ENCODE measurements at regions not wholly inside any gene's neighbourhood (a gene's known extent, or its start where the extent isn't known, plus 50 kb on each side); places are given as distances from the start of the nearest gene placed in this dataset.
A peak's percentile ranks its signal among the peaks of the same experiment; 100 is the strongest.
"Not testable (repeated sequence)": the region's sequence is repeated elsewhere in the genome, so short reads cannot be mapped to it uniquely, and the experiment has no call there.

DNA sequence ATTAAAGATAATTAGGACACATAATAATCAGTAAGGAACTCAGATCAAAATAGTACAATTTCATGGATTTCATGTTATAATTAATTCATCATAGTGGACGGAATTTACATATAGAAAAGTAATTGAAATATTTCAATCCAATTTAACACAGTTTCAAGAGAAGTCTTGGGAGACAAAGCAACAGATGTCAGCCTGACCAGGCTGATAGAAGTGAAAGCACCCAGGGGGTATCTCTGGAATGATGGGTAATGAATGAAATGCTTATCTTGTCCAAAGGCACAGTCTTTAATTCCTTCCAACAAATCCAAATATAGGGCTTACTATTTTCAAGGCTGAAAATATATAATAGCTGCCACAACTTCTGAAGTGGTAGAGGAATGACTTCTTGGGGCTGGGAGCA lies 629.3 kb upstream of the RGMB start:
- Histone ChIP-seq H3K4me1 (replicated peaks in 1 of 2) (no peaks in the 10 kb centered on the region), H3K27ac (no peak overlapping the region), H3K4me3 (no peak overlapping the region)
- no peak for ATAC-seq (replicated peaks in 6 of 8)
- WGBS, 10 experiments = 30 to 100% (median 92%) methylated on average over 1 of the region's 1 CpG; no CpG with 5 or more reads in 2 of the 10 experiments
- in situ Hi-C loops (cut with MboI; ENCODE audit: low pct_unique_long_range_greater_than_20kb in 2 of 9, low sequenced_read_pairs in 9 of 9, unreplicated experiment in 9 of 9) = no loop called here

DNA sequence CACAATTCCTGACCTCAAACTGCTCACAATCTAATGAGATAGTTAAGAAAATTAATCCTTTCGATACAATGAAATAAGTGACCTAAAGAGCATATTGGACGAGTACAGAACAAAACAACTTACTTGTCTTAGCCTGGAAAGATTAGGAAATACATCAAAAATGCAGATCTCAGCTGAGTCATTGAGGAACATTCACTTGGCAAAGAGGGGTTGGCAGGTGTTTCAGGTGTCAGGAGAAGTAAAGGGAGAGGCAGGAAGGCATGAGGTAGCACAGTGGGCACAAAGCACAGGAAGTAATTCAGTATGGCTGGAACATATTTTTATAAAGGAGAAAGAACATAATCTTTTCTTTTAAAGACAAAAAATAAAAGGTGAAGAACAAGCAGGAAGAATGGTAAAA lies 628.8 kb upstream of the RGMB start:
- 45 to 100% (median 94%) methylated on average over 1 to 2 of the region's 2 CpGs; no CpG with 5 or more reads in 1 of the 10 experiments for WGBS, 10 experiments
- no peak overlapping the region for H3K4me3 ChIP-seq
- ATAC-seq (replicated peaks in 6 of 8) = no peak
- no peaks in the 10 kb centered on the region for H3K4me1 ChIP-seq (replicated peaks in 1 of 2)
- in situ Hi-C loops (cut with MboI; ENCODE audit: low pct_unique_long_range_greater_than_20kb in 2 of 9, low sequenced_read_pairs in 9 of 9, unreplicated experiment in 9 of 9) = no loop called here
- no peak overlapping the region for H3K27ac ChIP-seq

DNA sequence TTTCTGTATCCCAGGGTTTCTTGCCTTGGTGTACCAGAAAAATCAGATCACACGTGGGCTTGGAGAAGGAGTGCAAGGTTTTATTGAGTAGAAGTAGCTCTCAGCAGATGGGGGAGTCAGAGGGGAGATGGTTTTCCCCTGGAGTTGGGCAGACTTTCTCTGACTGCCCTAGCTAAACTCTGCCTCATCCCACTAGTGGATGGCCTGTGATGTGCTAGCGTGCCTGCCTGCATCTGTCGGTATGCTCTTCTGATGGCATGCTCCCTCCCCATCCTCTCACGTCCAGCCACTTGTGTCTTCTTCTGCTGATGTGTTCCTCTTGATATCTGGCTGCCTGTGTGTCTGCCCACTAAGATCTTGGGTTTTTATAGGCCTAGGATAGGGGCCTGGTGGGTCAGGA lies 616.1 kb upstream of the RGMB start:
- WGBS, 10 experiments = 50 to 100% (median 82%) methylated on average over 1 to 4 of the region's 4 CpGs; no CpG with 5 or more reads in 4 of the 10 experiments
- Histone ChIP-seq H3K4me1 (replicated peaks in 1 of 2) (peaks cover 0 to 3% of the 10 kb centered on the region in 2 donors), H3K27ac (no peak overlapping the region), H3K4me3 (no peak overlapping the region)
- in situ Hi-C loops (cut with MboI; ENCODE audit: low pct_unique_long_range_greater_than_20kb in 2 of 9, low sequenced_read_pairs in 9 of 9, unreplicated experiment in 9 of 9) = no loop called here
- no peak for ATAC-seq (replicated peaks in 6 of 8)

DNA sequence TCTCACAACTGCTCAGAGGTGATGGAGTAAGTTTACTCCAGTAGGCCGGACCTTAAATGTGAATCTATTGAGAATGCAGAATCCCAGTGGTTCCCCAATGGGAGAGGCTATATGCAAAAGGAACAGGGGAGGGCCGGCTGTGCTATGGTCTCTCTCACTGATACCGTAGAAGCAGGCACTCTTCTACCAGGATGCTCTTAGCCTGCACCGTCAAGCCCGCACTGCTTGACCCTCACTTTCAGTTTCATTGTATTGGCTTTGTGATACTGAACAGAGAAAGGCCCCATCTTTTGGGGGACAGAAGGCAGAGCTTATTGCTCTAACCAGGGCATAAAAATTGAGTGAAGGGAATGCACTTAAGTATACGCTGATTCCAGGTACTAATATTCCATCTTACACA lies 615.0 kb upstream of the RGMB start:
- in situ Hi-C loops (cut with MboI; ENCODE audit: low pct_unique_long_range_greater_than_20kb in 2 of 9, low sequenced_read_pairs in 9 of 9, unreplicated experiment in 9 of 9) = no loop called here
- no peak overlapping the region for H3K4me3 ChIP-seq
- no peak overlapping the region for H3K27ac ChIP-seq
- WGBS, 10 experiments = 83 to 100% (median 100%) methylated on average over 1 to 6 of the region's 6 CpGs; no CpG with 5 or more reads in 2 of the 10 experiments
- no peak for ATAC-seq (replicated peaks in 6 of 8)
- H3K4me1 ChIP-seq (replicated peaks in 1 of 2) = peaks cover 0 to 6% of the 10 kb centered on the region in 2 donors

DNA sequence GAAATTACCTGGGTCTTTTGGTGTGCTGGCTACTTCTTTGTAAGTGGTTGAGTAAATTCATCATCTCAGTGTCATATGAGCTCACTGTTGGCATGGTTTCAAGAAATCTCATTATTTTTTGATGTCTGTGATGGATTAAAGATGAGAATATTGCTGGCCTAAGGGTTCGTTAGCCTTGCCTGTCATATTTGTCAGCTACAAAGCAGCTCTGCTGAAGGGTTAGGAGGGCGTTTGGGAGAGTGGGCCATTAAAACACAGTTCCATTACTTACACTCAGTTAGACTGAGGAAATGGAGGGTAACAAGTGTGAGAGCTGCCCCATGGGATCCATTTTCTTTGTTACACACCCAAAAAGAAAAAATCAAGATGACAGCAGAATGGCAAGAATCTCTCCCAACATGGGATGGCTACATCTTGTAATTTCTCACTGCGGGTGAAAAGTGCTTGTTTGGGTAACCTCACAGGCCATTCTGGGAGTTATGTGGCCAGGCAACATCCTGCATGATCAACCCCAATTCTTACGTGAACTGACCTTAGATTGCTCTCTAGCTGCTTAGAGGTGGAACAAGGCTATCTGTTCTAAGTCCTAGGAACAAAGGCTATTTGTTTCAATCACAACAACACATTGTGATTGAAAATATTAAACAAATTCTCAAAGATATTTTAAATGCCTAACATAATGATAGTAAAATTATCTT lies 609.5 kb upstream of the RGMB start:
- in situ Hi-C loops (cut with MboI; ENCODE audit: low pct_unique_long_range_greater_than_20kb in 2 of 9, low sequenced_read_pairs in 9 of 9, unreplicated experiment in 9 of 9) = no loop called here
- Histone ChIP-seq H3K4me1 (replicated peaks in 1 of 2) (peaks cover 0 to 18% of the 10 kb centered on the region in 2 donors), H3K4me3 (no peak overlapping the region), H3K27ac (peak overlapping the region in 1 of 2 donors; percentile 35)
- peak in 5 of 8 experiments; percentile 96 to 99 (median 97) for ATAC-seq (replicated peaks in 6 of 8)
- WGBS, 10 experiments = 20 to 88% (median 52%) methylated on average over 1 to 4 of the region's 4 CpGs; no CpG with 5 or more reads in 1 of the 10 experiments

DNA sequence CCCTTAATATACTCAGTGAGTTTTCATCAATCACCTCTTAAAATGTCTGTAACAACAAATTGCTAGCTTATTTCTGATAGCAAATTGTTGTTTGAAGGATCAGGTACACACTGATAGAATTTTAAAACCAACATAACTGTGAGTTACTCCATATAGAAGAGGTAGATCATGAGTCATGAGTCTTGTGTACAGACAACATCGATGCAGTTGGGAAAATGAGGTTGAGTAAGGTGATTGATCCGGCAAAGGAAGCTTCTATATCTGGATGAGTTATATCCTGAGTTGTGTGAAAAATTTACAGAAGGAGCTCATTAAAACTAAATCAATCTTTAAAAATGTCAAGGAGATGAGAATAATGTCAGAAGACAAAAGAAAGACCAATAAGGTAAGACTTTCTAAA lies 604.6 kb upstream of the RGMB start:
- peak in 3 of 8 experiments; percentile 42 to 79 (median 74) for ATAC-seq (replicated peaks in 6 of 8)

DNA sequence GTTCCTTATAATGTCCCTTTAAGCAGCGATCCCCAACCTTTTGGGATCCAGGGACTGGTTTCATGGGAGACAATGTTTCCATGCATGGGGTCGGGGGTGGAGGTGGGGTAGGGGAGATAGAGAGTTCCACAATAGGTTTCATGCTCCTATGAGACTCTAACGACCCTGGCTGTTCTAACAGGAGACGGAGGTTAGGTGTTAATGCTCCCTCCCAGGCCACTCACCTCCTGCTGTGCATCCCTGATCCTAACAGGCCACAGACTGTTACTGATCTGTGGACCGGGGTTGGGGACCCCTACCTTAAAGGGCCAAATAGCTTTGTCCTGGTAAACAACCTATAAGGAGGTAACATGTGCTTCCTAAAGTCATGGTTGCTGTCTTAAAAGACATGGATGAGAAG lies 602.5 kb upstream of the RGMB start:
- Histone ChIP-seq H3K27ac (no peak overlapping the region), H3K4me1 (replicated peaks in 1 of 2) (peaks cover 0 to 5% of the 10 kb centered on the region in 2 donors), H3K4me3 (no peak overlapping the region)
- no peak for ATAC-seq (replicated peaks in 6 of 8)
- in situ Hi-C loops (cut with MboI; ENCODE audit: low pct_unique_long_range_greater_than_20kb in 2 of 9, low sequenced_read_pairs in 9 of 9, unreplicated experiment in 9 of 9) = no loop called here
- 50 to 100% (median 88%) methylated on average over 1 to 4 of the region's 5 CpGs; no CpG with 5 or more reads in 2 of the 10 experiments for WGBS, 10 experiments

More for the DNA sequence above, 604.6 kb upstream of the RGMB start:
- WGBS, 10 experiments = 33 to 100% (median 73%) methylated on average over 1 to 2 of the region's 2 CpGs; no CpG with 5 or more reads in 2 of the 10 experiments
- H3K27ac ChIP-seq = no peak overlapping the region
- H3K4me3 ChIP-seq = no peak overlapping the region
- in situ Hi-C loops (cut with MboI; ENCODE audit: low pct_unique_long_range_greater_than_20kb in 2 of 9, low sequenced_read_pairs in 9 of 9, unreplicated experiment in 9 of 9) = no loop called here
- H3K4me1 ChIP-seq (replicated peaks in 1 of 2) = peaks cover 0 to 10% of the 10 kb centered on the region in 2 donors

DNA sequence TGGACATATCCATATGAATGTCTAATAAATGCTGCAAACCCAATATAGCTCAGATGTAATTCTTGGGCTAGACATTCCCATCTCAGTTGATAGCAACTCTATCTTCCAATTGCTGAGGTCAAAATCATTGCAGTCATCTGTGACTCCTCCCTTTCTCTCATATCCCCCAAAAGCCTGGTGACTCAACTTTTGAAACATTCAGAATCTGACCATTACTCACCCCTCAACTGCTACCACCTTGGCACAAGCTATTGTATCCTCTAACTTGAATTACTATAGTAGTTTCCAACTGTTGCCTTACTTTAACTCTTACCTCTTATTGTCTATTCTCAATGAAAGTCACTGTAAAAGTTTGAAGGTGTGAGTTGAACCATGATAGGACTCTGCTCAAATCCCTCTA lies 600.1 kb upstream of the RGMB start:
- Histone ChIP-seq H3K27ac (no peak overlapping the region), H3K4me1 (replicated peaks in 1 of 2) (peaks cover 0 to 5% of the 10 kb centered on the region in 2 donors), H3K4me3 (no peak overlapping the region)
- peak in 1 of 8 experiments; percentile 36 for ATAC-seq (replicated peaks in 6 of 8)
- in situ Hi-C loops (cut with MboI; ENCODE audit: low pct_unique_long_range_greater_than_20kb in 2 of 9, low sequenced_read_pairs in 9 of 9, unreplicated experiment in 9 of 9) = no loop called here

DNA sequence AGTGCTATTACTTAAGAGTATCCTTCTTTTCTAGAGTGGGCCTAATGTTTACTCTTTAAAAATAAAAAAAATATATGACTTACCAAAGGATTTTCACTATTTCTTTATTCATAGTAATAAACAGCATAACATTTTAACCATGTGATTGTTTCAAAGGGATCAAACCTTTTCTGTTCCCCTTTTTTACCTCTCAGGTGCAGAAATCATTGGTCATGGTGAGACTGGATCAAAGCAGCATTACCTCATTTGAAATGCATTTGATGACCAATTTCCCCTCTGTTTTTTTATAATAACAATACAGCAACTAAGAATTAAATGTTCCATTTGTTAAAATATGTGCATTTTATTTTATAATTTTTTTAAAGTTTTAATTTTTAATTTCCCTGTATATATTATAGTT lies 598.0 kb upstream of the RGMB start:
- Histone ChIP-seq H3K27ac (no peak overlapping the region), H3K4me1 (replicated peaks in 1 of 2) (no peaks in the 10 kb centered on the region), H3K4me3 (no peak overlapping the region)
- ATAC-seq (replicated peaks in 6 of 8) = no peak
- in situ Hi-C loops (cut with MboI; ENCODE audit: low pct_unique_long_range_greater_than_20kb in 2 of 9, low sequenced_read_pairs in 9 of 9, unreplicated experiment in 9 of 9) = no loop called here

DNA sequence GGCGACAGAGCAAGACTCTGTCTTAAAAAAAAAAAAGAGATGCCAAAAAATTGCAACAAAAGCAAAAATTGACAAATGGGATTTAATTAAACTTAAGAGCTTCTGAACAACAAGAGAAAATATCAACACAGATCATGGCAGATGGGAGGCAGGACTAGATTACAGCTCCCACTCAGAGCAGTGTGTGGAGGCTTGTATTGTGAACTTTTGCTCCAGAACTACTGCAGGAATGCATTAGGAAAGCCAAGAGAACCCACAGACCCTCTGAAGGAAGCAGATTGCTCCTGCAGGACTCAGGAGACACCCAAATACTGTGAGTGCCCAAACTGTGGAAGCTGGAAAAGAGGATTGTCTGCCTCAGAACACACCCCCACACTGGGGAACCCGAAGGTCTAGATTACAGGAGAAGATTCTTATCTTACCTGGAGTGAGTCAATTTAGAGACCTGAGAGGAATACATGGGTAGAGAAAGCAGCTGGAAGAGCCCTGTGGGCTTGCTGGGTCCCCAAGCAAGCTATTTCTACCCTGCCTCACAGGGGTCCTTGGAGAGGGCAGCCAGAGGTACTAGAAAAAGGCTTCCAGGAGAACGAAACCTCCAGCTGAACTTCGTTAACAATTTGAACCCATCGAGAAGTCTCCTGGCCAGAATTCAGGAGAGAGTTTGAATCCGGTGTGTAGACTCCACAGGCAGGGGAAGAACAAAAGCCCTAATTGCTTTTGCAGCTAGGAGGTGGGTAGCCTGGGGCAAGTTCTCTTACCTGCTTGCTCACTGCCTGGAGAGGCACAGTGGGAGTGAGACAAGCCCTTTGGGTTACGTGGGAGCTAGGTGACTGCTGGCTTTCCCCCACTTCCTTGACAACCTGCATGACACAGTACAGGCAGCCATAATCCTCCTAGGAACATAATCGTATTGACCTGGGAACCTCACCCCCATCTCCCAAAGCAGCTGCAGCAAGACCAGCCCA lies 593.4 kb upstream of the RGMB start:
- WGBS, 10 experiments = 46 to 100% (median 88%) methylated on average over 1 to 6 of the region's 8 CpGs; no CpG with 5 or more reads in 1 of the 10 experiments
- ATAC-seq (replicated peaks in 6 of 8) = no peak
- H3K4me3 ChIP-seq = no peak overlapping the region
- no peaks in the 10 kb centered on the region for H3K4me1 ChIP-seq (replicated peaks in 1 of 2)
- in situ Hi-C loops (cut with MboI; ENCODE audit: low pct_unique_long_range_greater_than_20kb in 2 of 9, low sequenced_read_pairs in 9 of 9, unreplicated experiment in 9 of 9) = no loop called here
- no peak overlapping the region for H3K27ac ChIP-seq

DNA sequence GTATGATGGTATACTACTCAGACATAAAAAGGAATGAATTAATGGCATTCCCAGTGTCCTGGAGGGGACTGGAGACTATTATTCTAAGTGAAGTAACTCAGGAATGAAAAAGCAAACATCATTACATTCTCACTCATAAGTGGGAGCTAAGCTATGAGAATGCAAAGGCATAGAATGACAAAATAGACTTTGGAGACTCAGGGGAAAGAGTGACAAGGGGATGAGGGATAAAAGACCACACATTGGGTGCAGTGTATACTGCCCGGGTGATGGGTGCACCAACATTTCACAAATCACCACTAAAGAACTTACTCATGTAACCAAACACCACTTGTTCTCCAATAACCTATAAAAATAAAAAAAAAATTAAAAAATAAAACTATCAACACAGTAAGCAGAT lies 587.3 kb upstream of the RGMB start:
- Histone ChIP-seq H3K27ac (no peak overlapping the region), H3K4me3 (no peak overlapping the region), H3K4me1 (replicated peaks in 1 of 2) (no peaks in the 10 kb centered on the region)
- no peak for ATAC-seq (replicated peaks in 6 of 8)
- in situ Hi-C loops (cut with MboI; ENCODE audit: low pct_unique_long_range_greater_than_20kb in 2 of 9, low sequenced_read_pairs in 9 of 9, unreplicated experiment in 9 of 9) = no loop called here
- 89 to 100% (median 100%) methylated on average over 1 of the region's 1 CpG; no CpG with 5 or more reads in 4 of the 10 experiments for WGBS, 10 experiments

DNA sequence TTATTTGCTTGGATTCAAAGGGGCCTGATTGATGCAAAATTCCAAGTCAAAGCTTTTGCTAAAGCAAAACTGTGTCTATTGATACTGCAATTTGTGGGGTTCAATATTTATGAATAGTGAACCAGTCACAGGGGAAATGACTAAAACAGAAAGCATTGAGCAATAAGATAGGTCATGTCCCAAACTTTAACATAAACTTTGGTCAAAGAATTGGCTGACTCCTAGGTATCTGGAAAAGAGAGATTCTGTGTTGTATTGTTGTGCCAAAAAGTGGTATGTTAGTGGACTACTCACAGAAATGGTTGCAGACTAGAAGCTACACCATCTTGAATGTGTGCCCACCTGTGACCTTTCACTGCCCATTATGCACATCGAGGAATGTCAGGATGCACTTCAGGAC lies 585.5 kb upstream of the RGMB start:
- H3K27ac ChIP-seq = no peak overlapping the region
- H3K4me1 ChIP-seq (replicated peaks in 1 of 2) = no peaks in the 10 kb centered on the region
- WGBS, 10 experiments = 38 to 83% (median 75%) methylated on average over 1 of the region's 1 CpG; no CpG with 5 or more reads in 5 of the 10 experiments
- in situ Hi-C loops (cut with MboI; ENCODE audit: low pct_unique_long_range_greater_than_20kb in 2 of 9, low sequenced_read_pairs in 9 of 9, unreplicated experiment in 9 of 9) = no loop called here
- no peak for ATAC-seq (replicated peaks in 6 of 8)
- H3K4me3 ChIP-seq = no peak overlapping the region

DNA sequence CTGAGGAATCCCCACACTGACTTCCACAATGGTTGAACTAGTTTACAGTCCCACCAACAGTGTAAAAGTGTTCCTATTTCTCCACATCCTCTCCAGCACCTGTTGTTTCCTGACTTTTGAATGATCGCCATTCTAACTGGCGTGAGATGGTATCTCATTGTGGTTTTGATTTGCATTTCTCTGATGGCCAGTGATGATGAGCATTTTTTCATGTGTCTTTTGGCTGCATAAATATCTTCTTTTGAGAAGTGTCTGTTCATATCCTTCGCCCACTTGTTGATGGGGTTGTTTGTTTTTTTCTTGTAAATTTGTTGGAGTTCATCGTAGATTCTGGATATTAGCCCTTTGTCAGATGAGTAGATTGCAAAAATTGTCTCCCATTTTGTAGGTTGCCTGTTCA lies 583.1 kb upstream of the RGMB start:
- H3K4me1 ChIP-seq (replicated peaks in 1 of 2); H3K27ac ChIP-seq; H3K4me3 ChIP-seq; ATAC-seq (replicated peaks in 6 of 8); in situ Hi-C loops (cut with MboI; ENCODE audit: low pct_unique_long_range_greater_than_20kb in 2 of 9, low sequenced_read_pairs in 9 of 9, unreplicated experiment in 9 of 9): not testable (repeated sequence)
- WGBS, 10 experiments = no CpG with 5 or more reads among the region's 4 CpGs
